NOMO-1 (cell line): ENCODE measurements at regions not wholly inside any gene's neighbourhood (a gene's known extent, or its start where the extent isn't known, plus 50 kb on each side); places are given as distances from the start of the nearest gene placed in this dataset.

ENCODE experiments used
- DNase-seq, 2 experiments: peaks; one replicate each; lab custom pipeline; 2025; ENCODE audit not compliant: unreplicated experiment in 2 of 2; lab: John Stamatoyannopoulos, UW

DNA sequence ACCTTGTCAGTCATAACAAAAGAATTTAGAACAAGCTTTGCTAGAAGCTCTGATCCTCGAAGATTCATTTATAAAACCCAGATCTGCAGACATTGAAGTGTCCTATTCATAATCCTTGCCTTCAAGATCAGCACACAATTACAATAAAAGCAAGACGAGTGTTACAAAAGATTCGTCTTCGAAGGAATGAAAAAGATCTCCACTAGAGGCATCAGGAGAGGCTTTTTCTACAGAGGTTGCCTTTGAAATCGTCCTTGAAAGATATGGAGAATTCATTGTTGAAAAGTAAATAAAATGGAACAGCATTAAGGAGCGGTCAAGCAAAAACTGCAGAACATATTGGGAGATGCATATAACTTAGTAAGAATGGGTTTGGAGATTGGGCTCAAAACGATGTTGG lies 146.4 kb downstream of the BMP4 start:
- DNase-seq, result no peak

DNA sequence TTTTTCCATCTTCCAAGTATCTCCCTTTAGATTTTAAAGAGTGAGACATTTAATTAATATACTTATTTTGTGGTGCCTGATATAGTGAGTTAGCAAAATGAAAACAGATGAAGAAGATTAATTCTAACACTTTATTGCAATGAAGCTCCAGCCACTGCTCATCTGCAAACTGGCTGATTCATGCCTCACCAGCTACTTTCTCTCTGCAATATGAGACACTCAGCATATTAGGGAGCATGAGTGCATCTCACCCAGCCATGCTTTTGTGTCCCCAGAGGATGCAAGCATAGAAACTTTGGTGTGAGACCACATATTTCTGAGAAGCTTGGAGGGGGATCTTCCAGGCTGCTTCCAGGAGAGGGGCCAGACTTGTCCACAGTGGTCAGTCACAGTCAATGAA lies 148.6 kb downstream of the BMP4 start:
- no peak for DNase-seq

DNA sequence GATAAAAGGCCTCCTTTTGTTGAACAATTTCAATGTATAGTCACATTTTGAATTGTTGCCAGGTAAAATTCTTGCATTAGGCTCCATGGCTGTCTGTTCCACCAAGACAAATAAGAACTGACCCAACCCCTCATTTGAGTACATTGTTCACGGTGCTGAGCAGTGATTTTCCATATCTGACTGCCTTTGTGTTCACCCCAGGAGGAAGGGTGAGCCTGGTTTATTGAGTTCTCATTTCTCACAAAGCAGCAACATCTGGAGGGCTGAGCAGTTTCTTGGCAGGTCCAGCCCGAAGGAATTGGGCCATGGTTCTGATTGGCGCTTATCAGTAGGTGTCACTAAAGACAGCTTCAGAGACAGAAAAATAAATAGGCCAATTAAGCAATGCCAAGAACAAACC lies 149.1 kb downstream of the BMP4 start:
- no peak for DNase-seq

DNA sequence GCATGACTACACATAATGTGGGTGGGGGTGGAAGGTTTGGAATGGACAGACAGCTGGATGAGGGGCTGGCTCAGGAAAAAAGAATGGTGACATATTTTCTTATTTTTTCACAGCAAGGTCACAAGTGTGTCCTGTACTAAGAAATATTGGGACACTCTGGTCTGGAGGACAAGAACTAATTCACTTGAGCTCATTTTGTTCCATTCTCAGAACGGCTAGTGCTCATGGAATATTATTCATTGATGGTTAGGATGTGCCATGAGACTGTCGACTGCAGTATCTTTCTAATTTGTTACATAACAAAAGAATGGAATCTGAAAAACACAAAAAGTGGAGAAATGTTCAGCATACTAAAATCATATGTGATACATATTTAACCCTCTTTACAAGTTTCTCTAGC lies 149.5 kb downstream of the BMP4 start:
- DNase-seq, result no peak

DNA sequence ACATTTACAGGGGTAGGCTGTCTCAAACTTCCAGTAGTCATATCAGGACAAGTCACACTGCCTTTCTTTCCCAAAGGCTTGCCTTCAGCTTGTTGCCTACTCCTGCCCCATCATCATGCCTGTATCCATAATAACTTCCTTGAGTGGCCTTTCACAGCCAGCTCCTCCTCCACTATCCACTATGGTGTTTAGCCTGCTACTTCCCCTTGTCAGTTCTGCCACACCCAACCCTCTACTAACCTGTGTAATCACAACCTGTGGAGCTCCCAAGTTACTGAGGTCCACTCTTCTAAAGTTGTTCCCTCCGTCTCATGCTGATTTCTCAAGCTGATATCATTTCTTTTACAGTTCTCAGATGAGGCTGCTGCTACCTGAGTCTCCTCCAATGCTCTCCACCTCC lies 159.9 kb downstream of the BMP4 start:
- no peak for DNase-seq

DNA sequence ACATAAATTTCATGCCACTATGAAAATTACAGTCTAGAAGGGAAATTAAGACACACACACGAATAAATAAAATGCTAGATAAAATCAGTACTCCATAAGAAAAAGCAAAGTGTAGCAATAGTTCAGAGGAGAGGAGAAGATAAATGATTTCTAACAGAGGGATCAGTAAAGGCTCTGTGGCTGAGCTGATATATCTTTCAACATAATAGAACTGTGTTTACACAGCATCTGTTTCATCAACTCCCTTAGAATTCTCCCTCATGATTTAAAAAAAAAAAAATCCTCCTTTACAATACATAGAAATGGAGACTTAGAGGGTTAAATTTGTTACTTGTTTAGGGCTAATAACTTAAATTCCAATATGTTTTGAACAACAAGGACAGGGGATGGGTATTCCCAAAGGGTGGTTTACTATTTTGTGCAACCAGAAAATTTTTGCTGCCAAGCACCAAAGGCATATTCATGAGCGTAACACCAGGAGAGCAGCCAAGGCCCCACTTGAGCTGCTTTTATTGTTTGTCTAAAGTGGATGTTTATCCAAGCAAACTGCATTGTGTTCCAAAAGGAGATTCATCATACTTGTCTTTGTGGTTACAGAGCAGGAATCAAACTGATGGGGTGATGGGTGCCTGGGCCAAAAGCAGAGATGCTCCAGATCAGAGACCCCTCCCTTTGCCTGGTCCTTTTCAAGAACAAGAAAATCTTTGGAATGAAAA lies 162.7 kb downstream of the BMP4 start:
- no peak for DNase-seq

DNA sequence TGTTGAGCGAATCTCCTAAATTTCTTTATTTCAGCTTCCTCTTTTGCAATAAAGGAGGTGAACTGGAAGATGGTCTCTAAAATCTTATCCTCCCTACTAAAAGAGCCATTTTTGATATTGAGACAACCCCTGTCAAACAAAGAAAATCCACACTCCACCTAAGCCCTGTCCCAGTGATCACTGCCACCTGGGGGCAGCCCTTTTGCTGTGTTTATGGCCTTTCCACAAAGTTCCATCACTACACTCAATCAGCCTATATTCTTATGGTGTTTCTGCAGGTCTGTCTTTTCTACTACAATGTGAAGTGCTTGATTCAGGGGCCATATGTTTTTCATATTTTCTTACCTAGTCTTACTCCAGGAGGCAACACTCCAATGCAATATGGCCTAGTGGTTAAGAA lies 163.7 kb downstream of the BMP4 start:
- no peak for DNase-seq

DNA sequence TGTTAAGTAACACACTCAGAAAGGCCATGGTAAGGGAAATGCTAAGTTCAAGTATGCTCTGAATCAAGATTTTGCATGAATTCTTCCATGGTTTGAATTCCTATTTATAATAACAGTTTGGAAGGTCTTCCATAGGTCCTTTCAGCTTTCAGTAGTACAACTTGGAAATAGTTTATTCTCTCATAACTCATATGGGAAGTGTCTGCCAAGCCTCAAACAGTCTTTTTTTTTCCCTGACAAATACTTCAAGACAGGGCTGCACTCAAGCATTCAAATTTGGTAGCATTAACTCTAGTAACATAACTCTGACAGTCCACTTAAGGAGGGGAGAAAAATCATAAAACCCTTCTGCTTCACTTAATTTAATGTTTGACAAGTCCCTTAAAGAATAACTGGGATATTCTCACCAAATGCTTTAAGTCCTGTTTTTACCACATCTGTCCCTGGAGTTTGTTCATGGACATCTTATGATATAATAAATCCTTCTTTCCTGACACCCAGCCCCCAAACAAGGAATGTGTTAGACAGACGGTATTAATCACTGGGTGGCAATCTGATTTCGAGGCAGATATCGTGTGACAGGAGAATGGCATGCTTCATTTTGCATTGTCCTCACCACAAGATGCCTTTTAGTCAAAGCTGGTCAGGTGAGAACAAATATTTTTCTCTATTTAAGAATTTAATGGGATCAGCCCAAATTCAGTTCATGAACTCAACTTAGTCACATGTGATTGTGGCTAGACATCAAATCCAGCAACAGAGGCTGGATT lies 165.7 kb downstream of the BMP4 start:
- no peak for DNase-seq

DNA sequence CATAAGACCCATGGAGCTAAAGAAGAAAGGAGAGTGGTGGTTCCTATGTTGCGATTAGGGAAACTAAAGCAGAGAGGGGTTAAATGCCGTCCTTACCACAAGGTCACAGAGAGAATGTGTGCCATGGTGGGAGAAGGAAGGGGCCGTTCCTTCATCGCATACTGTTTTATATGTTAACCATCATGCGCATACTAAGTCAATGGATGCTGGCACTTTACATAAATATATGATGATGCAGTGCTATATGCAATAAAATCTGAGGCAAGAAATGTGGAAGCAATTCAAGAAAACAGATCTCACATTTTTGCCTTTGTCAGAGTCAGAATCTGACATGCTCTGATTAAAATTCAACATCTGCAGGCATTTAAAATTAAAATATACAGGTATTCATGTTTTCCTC lies 168.1 kb downstream of the BMP4 start:
- no peak for DNase-seq

DNA sequence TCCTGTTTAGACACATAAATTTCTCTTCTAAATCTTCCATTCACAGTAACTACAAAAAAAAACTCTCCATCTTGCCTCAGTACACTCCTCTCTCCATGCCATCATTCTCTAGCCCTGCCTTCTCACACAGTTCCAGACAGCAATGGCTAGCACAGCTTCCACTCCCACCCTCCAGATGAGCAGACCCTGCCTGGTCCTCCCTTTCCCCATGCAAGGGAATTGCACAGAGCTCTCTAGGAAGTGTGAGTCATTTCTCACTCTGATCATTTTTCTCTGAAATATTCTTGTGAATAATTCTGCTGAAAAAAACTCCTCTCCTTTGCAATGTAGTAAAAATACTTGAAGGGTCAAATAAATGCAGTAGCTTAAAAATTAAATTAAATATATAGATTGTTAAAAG lies 170.6 kb downstream of the BMP4 start:
- DNase-seq, result no peak

DNA sequence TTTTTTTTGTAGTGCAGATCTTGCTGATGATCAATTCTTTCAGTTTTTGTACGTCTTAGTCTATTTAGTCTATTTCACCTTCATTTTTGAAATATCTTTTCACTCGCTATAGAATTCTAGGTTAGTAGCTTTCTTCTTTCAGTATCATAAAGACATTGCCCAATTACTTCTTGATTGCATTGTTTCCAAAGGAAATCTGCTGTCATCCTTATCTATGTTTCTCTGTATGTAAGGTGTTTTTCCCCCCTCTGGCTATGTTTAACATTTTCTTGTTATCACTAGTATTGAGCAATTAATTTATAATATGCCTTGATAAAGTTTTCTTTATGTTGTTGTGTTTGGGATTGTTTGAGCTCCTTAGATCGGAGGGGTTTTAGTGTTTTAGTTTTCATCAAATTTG lies 171.9 kb downstream of the BMP4 start:
- no peak for DNase-seq

DNA sequence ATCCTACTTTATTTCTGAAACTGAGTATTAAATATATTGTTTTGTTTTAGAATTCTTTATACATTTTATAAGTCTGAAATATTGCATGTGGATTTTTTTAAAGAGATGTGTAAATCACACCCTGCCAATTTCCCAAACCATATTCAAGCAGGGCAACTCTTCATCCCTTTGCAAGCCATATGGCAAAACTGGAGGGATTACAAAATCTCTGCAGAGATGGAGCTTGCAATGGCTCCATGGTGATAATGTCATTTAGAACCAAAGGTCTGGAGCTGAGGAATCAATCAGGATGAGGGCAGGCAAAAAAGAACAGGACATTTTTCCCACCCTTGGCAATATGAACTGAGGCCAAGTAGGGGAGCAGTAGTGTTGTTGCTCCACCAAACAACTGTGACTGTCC lies 173.4 kb downstream of the BMP4 start:
- DNase-seq, result no peak

DNA sequence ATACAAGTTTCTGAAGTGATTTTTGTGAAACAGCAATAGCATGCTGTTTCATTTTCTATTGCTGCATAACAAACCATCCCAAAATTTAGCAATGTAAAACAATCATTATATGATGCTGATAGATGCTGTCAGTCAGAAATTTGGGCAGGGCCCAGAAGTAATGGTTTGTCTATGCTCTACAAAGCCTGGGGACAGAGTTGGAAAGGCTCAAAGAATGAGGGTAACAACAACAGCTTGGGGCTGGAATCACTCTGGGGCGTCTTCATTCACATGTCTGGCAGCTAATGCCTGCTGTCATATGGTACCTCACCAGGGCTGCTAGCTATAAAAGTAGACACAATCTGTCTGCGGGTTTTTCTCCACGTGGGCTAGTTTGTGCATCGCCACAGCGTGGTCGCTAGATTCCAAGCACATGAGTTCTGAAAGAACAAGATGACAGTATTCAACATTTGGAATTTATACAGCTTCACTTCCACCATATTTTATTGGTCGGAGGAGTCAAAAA lies 176.5 kb downstream of the BMP4 start:
- no peak for DNase-seq

DNA sequence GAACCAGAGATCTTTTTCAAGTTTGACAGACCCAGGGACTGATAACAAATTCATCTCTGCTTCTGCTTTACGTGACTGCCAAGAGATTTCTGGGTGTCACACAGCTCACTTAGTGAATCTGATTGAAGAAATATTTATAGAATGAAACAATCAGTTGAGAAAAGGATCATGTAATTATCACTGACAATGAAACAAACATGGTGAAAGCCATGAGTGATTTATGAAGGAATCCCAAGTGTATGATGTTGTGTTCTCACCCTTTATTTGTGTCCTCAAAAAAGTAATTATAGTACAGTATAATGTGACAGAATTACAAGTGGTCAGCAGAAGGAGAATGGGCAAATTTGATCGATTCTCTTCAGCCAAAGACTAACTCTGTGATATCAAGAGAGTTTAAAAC lies 177.3 kb downstream of the BMP4 start:
- no peak for DNase-seq

DNA sequence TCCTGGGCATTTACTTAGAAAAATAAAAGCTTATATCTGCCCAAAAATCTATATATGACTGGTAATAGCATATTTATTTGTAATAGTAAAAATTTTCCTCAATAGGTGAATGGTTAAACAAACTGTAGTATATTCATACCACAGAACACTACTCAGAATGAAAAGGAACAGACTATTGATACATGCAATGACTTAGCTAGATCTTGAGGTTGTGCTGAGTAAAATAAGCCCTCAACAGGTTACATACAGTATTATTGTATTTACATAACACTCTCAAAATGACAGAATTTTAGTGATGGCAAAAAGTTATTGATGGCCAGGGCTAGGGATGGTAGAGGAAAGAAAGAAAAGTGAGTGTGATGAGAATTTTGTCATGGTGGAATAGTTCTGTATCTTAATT lies 178.4 kb downstream of the BMP4 start:
- DNase-seq, result no peak

DNA sequence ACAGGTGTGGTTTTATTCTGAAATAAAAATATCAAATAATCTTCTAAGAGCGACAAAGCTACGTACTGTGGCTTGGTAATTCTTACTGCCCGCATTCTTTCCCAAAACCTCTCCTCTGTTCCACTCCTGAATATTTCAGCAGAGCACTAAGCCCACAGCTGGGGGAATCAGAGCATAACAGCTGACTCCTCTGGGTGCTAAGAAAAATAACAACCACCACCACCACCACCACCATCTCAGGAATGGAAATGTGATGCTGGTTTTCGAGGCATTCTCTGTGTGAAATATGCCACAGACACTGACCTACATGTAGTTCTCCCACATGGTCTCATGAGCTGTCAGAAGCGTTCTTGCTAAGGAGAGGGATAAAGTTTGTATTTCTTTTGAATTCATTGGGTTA lies 183.7 kb downstream of the BMP4 start:
- DNase-seq, result no peak

DNA sequence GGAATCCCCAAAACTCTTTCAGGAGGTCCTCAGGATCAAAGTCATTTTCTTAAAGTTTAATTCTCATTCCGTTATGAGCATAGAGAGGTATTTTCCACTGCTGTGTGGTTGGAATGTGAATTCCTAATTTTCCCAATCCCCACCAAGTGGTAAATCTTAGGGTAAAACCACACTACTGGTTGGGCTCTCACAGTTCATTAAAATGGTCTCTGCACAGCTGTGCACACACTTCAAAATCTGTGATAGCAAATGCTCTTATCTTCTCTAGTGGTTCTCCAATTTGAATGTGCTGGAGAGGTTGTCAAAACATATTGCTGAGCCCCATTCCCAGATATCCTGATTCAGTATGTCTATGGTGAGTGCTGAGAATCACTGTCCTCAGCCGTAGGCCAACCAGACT lies 189.1 kb downstream of the BMP4 start:
- DNase-seq, result no peak

DNA sequence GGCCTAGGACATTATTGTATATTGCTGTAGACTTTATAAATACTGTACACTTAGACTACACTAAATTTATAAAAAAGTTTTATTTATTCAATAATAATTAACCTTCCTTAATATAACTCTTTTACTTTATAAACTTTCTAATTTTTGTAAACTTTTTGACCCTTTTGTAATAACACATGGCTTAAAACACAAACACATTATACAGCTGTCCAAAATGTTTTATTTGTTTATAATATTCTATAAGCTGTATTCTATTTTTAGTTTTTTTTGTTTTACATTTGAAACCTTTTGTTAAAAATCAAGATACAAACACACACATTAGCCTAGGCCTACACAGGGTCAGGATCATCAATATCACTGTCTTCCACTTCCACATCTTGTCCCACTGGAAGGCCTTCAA lies 190.0 kb downstream of the BMP4 start:
- DNase-seq, result no peak

DNA sequence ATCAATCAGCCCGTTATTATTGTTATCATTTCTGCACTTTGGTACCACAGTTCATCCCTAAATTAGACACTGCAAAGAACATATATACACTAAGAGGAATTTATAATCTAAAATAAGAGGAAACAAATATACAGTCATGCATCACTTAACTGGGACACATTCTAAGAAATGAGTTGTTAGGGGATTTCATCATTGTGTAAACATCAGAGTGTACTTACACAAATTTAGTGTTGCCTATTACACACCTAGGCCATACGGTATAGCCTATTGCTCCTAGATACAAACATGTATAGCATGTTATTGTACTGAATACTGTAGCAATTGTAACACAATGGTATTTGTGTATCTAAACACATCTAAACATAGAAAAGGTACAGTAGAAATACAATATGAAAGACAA lies 190.5 kb downstream of the BMP4 start:
- DNase-seq, result no peak

DNA sequence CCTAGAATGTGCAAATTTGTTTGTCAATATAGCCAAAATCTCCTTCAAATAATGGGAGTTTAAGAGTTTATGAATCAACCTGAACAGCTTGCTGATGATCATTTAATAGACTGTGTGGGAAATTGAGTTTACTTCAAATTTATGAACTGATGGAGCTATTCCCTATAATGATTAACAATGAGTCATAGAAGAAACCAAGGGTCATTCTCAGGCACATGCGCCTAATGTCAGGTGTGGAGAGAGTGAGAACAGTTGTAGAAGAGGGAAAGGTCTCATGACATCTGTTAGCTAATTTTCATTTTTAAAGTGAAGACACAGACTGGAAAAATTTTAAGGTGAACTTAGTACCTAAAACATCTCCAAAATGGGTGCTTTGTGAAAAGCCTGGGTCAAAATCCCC lies 191.8 kb downstream of the BMP4 start:
- DNase-seq, result no peak

DNA sequence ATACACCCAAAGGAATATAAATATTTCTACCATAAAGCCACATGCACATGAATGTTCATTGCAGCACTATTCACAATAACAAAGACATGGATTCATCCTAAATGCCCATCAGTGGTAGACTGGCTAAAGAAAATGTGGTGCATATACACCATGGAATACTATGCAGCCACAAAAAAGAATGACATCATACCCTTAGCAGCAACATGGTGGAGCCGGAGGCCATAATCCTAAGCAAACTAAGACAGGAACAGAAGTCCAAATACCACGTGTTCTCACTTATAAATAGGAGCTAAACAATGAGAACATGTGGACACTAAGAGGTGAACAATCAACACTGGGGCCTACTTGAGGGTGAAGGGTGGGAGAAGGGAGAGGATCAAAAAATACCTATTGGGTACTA lies 198.5 kb downstream of the BMP4 start:
- no peak for DNase-seq

DNA sequence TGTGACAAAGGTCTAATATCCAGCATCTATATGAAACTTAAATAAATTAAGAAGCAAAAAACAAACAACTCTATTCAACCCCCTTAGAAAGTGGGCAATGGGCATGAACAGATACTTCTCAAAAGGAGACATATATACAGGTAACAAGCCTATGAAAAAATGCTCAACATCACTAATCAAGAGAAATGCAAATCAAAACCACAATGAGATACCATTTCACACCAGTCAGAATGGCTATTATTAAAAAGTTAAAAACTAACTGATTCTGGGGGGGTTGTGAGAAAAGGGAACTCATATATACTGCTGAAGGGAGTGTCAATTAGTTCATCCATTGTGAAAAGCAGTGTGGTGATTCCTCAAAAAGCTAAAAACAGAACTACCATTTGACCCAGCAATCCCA lies 198.9 kb downstream of the BMP4 start:
- DNase-seq, result no peak
